Type B pancreatic cell (in vitro differentiated cells): ENCODE measurements at regions not wholly inside any gene's neighbourhood (a gene's known extent, or its start where the extent isn't known, plus 50 kb on each side); places are given as distances from the start of the nearest gene placed in this dataset.

Experiments used
- DNase-seq: peaks from one replicate; pipeline ENCODE4 v3.0.0; 2021; ENCODE audit warnings: mixed read lengths; ENCODE audit not compliant: unreplicated experiment; ENCODE audit errors: extremely low spot score
- H3K27ac Mint-ChIP-seq: 2 replicates; pipeline ENCODE4 v1.8.0; 2021; ENCODE audit warnings: mild to moderate bottlenecking, mixed read lengths
- H3K27me3 Mint-ChIP-seq: 2 replicates; pipeline ENCODE4 v1.8.0; 2021; ENCODE audit warnings: mixed read lengths
- H3K36me3 Mint-ChIP-seq: 2 replicates; pipeline ENCODE4 v1.8.0; 2021; ENCODE audit warnings: mixed read lengths
- H3K4me1 Mint-ChIP-seq: one replicate; pipeline ENCODE4 v1.8.0; 2021; ENCODE audit warnings: mixed read lengths; ENCODE audit not compliant: unreplicated experiment
- H3K4me3 Mint-ChIP-seq: 2 replicates; pipeline ENCODE4 v1.8.0; 2021; ENCODE audit warnings: mild to moderate bottlenecking, mixed read lengths
- H3K9me3 Mint-ChIP-seq: 2 replicates; pipeline ENCODE4 v1.8.0; 2021; ENCODE audit warnings: mixed read lengths
- TF ChIP-seq, protein P1 (sequence below): fragments of 200-600 bp; sonication (generic); conservative IDR thresholded peaks from 2 replicates; pipeline ENCODE4 v1.5.0; 2021; ENCODE audit warnings: antibody characterized with exemption, mild to moderate bottlenecking

- DNase-seq = no peak
- H3K9me3 Mint-ChIP-seq = peaks cover 4% of the 10 kb centered on the region
- TF ChIP-seq, protein P1, sequence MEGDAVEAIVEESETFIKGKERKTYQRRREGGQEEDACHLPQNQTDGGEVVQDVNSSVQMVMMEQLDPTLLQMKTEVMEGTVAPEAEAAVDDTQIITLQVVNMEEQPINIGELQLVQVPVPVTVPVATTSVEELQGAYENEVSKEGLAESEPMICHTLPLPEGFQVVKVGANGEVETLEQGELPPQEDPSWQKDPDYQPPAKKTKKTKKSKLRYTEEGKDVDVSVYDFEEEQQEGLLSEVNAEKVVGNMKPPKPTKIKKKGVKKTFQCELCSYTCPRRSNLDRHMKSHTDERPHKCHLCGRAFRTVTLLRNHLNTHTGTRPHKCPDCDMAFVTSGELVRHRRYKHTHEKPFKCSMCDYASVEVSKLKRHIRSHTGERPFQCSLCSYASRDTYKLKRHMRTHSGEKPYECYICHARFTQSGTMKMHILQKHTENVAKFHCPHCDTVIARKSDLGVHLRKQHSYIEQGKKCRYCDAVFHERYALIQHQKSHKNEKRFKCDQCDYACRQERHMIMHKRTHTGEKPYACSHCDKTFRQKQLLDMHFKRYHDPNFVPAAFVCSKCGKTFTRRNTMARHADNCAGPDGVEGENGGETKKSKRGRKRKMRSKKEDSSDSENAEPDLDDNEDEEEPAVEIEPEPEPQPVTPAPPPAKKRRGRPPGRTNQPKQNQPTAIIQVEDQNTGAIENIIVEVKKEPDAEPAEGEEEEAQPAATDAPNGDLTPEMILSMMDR = no peak
- H3K27me3 Mint-ChIP-seq = no peaks in the 10 kb centered on the region
- no peak overlapping the region for H3K27ac Mint-ChIP-seq
- no peak overlapping the region for H3K4me3 Mint-ChIP-seq
- no peaks in the 10 kb centered on the region for H3K36me3 Mint-ChIP-seq
- H3K4me1 Mint-ChIP-seq = no peaks in the 10 kb centered on the region
These were observed 935.9 kb downstream of the GATA3 start for GRCh38 chr10:8990280-8990987.

GRCh38 chr10:8992009-8992408 is 937.5 kb downstream of the GATA3 start:
- no peaks in the 10 kb centered on the region for H3K27me3 Mint-ChIP-seq
- H3K9me3 Mint-ChIP-seq = no peaks in the 10 kb centered on the region

DNA sequence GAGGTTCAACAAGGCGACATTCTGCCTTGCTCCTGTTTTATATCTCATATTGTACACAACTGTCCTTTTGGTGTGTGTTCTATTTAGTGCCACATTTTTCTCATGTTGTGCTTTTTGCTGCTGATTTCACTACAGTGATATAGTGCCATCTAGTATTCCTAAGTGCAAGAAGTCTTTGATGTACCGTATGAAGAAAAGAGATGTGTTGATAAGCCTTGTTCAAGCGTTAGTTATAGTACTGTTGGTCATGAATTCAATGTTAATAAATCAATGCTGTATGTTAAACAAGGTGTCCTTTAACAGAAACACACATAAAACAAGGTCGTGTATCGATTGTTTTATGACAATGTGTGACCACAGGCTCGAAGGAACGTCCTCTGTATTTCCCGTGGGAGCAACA is 939.4 kb downstream of the GATA3 start:
- TF ChIP-seq, protein P1 = no peak
- Mint-ChIP-seq H3K9me3 (no peaks in the 10 kb centered on the region), H3K36me3 (no peaks in the 10 kb centered on the region)

More at GRCh38 chr10:8992009-8992408, 937.5 kb downstream of the GATA3 start:
- Mint-ChIP-seq H3K4me1 (no peaks in the 10 kb centered on the region), H3K36me3 (no peaks in the 10 kb centered on the region), H3K4me3 (no peak overlapping the region), H3K27ac (no peak overlapping the region)
- TF ChIP-seq, protein P1 = no peak
- no peak for DNase-seq

DNA sequence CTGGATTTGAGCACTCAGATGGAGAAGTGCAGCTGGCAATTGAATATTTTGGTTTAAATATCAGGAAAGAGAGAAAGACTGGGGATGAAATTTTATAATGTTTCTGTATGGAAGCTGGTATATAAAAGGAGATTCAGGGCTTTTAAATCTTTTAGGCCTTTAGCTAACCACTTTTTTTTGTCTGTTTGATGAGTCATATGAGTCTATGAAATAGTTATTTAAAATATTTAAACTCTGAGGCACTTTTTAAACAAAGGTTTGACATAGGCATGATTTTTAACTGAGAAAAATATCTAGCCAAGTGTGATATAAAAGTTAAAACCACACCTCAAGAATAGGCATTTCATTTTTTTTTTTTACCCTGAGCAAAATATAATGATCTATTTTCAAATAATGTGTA is 944.3 kb downstream of the GATA3 start:
- H3K9me3 Mint-ChIP-seq = no peaks in the 10 kb centered on the region
- H3K4me3 Mint-ChIP-seq = no peak overlapping the region
- TF ChIP-seq, protein P1 = no peak

More for the DNA sequence above, 939.4 kb downstream of the GATA3 start:
- no peak for DNase-seq
- Mint-ChIP-seq H3K4me1 (no peaks in the 10 kb centered on the region), H3K27ac (no peak overlapping the region), H3K4me3 (no peak overlapping the region), H3K27me3 (peaks cover 4% of the 10 kb centered on the region)

GRCh38 chr10:9003122-9003521 is 948.6 kb downstream of the GATA3 start:
- Mint-ChIP-seq H3K27ac (no peak overlapping the region), H3K9me3 (no peaks in the 10 kb centered on the region), H3K4me3 (no peak overlapping the region), H3K36me3 (no peaks in the 10 kb centered on the region), H3K4me1 (no peaks in the 10 kb centered on the region), H3K27me3 (peaks cover 4% of the 10 kb centered on the region)
- DNase-seq = no peak
- TF ChIP-seq, protein P1 = no peak

More for the DNA sequence above, 944.3 kb downstream of the GATA3 start:
- Mint-ChIP-seq H3K27me3 (peaks cover 4% of the 10 kb centered on the region), H3K27ac (no peak overlapping the region), H3K4me1 (no peaks in the 10 kb centered on the region), H3K36me3 (no peaks in the 10 kb centered on the region)
- no peak for DNase-seq
